GM23248 (cell line): ENCODE measurements at regions not wholly inside any gene's neighbourhood (a gene's known extent, or its start where the extent isn't known, plus 50 kb on each side); places are given as distances from the start of the nearest gene placed in this dataset.

Source experiments
- EZH2 ChIP-seq: fragments of 200-600 bp; sonication (generic); IDR thresholded peaks from 2 replicates; pipeline ENCODE4 v1.6.1; 2018; ENCODE audit warnings: antibody characterized with exemption, mild to moderate bottlenecking; ENCODE audit not compliant: insufficient read depth, poor library complexity, severe bottlenecking
- EZH2phosphoT487 ChIP-seq: fragments of 200-600 bp; sonication (generic); IDR thresholded peaks from 2 replicates; pipeline ENCODE4 v1.6.1; 2018; ENCODE audit warnings: antibody characterized with exemption, moderate library complexity, mild to moderate bottlenecking, low read depth; ENCODE audit not compliant: insufficient read depth

DNA sequence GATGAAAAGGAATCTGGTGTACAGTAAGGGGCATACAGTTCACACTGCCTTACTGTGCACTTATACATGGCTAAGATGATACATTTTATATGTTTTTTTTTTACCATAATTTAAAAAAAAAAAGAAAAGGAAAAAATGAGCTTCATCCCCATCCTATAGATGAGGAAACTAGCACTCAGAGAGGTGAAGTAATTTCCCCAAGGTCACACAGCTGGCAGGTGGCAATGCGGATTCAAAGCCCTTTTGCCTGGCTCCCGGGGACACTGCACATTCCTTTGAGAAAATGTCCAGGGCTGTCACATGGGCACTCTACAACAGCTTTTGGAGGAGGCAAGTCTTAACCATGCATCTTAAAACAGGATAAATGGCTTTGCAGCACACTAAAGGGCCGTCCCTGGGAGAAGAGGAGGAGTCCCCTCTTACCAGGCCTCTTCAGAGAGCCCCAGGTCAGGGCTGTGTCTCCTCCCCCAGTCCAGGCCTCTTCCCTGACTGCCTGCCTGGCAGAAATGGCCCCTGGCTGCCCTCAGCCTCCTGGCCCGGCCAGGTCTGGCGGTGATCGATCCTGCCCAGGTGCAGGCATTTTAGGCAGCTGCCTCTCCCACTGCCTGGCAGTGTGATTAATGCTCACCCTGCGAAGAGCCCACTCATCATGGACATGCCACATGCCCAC, 95.1 kb upstream of the LINGO1 start:
- no peak for TF ChIP-seq EZH2
- TF ChIP-seq EZH2phosphoT487, result no peak
